GM21619 (cell line): ENCODE measurements at regions not wholly inside any gene's neighbourhood (a gene's known extent, or its start where the extent isn't known, plus 50 kb on each side); places are given as distances from the start of the nearest gene placed in this dataset.

Experiments used
- ATAC-seq: cut with Tn5 transposase; IDR thresholded peaks from one replicate; pipeline ENCODE4 v1.9.1; 2021; ENCODE audit not compliant: unreplicated experiment

DNA sequence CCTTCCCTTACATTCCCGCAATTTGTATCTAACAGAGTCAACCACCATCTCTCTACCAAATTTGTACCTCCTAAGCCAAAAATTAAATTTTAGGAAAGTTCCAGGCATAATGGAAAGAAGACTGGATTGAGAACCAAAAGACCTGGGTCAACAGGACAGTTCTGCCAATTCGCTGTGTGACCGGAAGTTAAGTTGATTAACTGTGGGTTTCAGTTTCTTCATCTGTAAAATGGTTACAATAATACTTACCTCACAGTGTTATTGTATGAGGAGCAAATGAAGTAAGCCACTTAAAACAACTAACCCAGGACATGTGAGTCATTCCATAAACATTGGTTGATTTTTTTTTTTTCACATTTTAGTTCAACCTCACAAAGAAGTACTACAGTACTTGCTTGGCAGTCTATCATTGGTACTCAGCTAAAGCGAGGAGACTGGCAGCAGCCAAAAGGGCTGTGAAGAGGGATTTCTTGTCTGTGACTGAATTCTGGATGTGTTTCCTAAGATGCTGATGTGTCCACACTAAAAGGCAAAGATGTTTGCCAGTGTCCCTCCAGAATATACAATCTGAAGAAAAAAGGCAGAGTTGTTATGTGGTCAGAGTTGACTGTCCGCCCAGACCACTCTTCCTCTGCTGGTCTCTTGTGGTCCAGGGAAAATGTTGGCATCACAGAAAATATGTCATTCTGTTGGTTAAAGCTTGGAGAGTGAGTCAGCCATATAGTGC is 198.6 kb downstream of the TLE1 start:
- ATAC-seq: no peak

DNA sequence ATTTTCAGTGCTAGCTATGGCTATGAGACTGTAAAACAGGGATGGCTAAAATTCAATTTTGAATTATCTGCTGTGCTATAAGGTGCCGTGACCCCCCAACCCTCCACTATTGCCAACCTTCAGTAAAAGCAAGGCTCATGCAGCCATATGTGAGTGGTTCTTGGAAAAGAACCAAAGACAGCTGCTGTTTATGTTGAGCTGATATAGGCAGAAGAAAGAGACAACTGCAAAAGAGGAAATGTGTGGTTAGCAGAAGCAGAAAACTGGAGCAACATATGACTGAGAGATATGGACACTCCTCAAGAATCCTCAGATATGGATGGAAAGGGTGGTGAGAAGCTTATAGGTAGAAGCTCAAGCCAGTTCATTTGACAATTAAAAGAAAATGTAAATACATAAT is 200.3 kb downstream of the TLE1 start:
- ATAC-seq: no peak

DNA sequence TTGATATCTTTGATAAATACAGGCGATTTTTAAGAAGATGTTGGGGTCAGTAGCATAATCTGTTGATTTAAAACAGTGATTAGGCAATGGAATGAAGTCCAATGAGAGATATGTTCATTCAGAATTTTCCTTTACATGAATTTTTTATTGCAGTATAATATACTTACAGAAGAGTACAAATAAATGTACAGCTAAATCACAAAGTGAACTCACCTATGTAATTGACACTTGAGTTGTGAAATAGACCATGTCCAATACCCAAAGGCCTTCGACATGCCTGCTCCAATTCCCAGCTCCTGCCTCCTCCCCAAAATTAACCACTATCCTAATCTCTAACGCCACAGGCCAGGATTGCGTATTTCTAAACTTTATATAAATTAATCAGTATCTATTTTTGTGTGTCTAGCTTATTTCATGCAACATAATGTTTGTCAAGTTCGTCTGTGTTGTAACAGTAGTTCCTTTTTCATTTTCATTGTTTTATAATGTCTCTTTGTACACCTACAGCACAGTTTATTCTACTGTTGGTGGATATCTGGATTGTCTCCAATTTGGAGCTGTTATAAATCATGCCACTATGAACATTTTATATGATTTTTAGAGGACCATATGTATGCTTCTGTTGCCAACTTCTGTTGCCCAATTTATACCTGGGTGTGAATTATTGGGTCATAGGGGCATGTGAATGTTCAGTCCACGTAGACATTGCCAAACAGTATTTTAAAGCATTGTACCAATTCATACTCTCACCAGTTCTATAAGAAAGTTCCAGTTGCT is 208.3 kb downstream of the TLE1 start:
- no peak for ATAC-seq

DNA sequence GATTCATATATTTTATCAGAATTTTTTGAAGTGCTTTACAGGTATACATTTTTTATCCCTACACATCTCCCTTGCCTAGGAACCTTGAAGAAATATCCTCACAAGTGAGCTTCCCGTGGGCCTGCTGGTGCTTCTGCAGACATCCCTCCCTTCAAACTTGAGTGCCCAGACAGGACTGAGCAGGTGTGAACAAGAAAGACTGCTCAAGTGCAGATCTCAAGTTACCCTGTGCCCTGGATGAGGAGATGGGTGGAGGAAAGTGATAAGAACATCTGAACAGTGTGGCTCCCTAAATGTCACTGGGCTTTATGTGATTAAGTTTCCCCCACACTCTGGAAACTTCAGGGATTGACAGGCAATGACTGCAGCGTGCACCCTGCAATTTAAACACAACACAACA is 209.8 kb downstream of the TLE1 start:
- no peak for ATAC-seq

DNA sequence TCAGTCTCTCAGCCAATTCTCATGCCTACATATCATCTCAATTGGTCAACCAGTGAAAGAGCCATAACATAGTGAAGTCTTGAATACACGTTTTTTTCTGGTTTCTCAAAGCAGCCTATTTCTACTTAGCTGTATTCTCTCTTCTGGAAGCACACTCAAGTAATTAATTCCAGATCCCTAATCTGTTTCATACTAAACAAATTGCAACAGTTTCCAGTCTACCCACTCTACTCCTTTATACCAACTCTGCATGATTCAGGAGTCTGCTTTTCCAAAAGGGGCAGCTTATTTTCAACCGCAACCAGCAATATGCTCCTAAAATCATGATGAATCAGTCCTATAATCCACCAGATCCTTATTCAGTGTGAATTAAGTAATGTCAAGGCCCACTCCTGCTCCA is 211.7 kb downstream of the TLE1 start:
- no peak for ATAC-seq

DNA sequence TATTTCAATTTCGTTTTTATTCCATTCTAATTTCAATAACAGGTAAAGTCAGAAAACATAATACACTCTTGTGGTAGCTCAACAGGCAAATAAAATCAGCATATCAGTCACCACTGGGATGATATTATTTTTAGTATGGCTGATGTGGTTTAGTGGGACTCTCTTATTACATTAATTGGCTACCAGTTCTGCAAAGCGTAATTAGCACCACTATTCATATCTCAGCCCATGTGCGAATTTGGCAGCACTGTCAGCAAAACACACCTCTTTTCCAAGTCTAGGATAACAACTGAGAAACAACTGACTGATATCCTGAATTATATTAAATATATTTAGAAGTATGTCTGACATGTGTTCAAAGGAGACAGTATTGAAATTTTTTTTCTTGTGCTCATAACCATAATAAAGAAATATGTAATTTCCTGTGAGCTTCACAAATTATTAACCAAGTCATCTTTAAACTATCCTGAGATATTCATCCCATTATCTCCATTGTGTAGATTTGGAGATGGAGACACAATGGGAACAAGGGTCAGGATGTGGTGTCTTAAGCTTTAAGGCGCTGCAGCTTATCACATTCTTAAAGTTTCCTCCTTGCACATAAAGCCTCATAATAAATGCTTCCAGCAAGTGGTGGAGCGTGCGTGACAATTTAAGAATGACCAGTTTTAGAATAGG is 212.4 kb downstream of the TLE1 start:
- no peak for ATAC-seq

DNA sequence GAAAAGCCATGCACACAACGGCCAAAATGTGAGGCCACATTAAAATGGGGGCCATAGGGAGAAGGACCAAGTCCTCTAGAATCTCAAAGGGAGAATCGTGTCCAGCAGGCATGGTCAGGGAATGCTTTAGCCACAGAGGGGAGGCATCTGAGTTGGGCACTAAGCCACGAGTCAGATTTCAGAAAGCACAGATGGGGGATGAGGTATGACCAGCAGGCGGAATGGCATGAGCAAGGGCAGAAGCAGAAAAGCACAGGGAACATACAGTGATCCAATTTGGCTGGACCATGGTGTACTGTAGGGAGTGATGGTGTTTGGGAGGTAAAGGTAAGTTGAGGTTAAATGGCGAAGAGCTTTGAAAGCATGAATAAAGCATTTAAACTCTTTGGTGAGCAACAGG is 214.6 kb downstream of the TLE1 start:
- no peak for ATAC-seq

DNA sequence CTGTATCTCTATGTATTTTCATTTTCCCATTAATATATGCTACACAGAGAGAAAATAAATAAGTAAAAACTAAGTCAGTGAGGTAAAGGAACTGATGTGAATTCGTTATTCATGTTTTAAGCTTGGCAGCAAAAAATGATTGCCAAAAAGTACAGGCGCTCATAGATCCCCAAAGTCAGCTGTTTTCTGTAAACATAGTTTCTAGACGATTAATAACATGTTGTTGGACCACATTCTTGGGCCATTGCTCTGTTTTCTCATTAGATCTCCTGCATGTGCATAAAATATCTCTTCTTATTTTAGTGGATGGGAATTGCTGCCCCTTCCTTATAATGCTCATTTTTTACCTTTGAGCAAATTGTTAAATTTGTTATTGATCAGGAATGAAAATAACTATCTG is 215.2 kb downstream of the TLE1 start:
- ATAC-seq: no peak

DNA sequence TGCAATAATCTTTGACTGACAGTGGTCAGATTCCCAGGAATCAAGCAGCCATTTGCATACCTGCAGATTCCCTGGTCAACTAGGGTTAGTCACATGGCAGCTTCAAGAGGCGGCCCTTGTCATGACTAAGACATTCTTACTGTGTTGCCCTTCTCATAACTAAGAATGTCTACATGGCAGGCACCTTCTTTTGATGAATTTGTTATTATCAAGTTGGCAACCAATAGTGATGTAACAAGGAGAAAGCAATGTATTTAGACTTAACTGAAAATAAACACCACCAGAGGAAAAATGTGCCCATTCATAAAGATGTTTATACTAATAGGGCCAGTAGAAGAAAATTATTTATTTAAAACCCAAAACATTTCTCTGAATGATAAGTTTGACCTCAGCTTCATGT is 215.6 kb downstream of the TLE1 start:
- no peak for ATAC-seq

DNA sequence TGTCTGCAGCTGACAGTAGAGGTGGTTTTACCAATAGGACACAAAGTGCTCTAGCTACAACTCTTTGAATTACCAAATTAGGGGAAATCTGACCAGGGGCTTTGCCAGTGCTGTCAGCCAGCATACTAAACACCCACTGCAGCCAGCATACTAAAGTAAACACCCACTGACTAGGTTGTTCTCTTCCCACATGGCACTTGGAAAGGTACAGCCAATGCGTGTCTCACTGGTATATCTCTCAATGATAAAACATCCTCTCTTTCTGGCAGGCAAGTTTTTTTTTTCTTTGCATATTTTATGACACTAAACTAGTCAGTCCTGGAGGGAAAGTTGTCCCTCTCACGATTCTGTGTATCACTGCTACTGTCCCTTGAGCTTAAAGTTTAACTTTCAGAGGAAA is 216.1 kb downstream of the TLE1 start:
- ATAC-seq: no peak

DNA sequence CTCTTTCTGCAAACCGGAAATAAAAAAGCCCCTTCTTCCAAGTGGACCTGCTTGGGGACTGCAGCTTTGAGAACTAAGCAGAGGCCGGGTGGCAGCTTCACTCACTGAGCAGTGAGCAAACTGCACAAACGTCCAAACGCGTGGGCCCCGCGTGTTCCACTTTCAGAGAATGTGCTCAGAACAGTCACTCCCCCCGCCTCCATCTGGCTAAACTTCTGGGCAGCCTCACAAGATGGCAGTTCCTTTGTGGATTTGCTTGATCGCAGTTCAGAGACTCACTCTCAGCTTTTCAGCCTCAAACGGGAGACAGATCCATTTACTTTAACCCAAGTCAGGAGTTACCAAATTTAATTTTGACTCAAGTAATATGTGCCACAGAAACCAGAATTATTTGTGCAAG is 216.6 kb downstream of the TLE1 start:
- ATAC-seq: no peak

DNA sequence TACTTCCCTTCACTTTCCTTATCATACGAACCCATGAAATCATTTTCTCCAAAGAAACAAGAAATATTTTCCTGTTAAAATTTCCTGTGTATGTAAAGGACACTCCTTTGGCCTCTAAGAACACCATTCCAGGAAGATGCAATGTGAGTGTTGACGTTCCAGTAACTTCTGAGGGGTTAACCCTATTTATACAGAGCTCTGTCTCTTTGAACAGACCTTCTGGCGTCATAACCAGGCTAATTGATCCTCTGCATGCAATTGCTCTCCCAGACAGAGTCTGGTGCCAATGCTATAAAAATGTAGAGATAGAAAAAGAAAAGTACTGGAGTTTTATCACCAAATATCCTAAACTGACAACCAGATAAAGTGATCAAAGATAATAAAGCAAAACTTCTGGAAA is 218.5 kb downstream of the TLE1 start:
- ATAC-seq: no peak

DNA sequence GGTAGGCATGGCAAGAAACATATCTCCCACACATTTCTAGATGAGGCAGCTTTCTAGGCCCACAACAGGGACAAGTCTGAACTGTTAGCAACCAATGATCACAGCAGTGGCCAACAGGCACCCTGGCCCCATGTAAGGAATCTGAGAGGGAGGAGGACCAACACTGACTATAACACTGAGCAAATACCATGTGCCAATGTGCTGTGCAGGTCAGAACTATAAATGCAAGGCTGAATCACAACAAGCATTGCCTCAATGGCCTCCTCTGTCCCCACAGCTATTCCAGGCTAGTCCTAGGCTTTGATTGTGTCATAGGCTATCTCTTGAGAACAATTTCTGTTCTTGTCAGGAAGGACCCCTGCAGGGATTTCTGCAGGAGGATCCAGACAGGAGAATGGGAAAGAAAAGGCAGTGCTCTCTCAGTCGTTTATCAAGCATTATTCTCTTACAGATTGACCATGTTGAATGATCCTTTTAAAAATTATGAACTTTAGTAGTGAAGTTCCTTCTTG is 221.2 kb downstream of the TLE1 start:
- no peak for ATAC-seq

DNA sequence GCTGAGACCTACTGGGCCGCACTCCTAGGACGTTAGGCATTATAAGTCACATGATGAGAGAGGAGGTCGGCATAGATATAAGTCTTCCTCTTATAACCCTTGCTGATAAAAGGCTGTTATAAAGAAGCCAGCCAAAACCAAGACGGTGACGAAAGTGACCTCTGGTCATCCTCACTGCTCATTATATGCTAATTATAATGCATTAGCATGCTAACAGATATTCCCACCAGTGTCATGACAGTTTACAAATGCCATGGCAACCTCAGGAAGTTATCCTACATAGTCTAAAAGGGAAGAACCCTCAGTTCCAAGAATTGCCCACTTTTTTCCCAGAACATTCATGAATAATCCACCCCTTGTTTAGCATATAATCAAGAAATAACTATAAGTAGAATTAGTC is 222.4 kb downstream of the TLE1 start:
- no peak for ATAC-seq

DNA sequence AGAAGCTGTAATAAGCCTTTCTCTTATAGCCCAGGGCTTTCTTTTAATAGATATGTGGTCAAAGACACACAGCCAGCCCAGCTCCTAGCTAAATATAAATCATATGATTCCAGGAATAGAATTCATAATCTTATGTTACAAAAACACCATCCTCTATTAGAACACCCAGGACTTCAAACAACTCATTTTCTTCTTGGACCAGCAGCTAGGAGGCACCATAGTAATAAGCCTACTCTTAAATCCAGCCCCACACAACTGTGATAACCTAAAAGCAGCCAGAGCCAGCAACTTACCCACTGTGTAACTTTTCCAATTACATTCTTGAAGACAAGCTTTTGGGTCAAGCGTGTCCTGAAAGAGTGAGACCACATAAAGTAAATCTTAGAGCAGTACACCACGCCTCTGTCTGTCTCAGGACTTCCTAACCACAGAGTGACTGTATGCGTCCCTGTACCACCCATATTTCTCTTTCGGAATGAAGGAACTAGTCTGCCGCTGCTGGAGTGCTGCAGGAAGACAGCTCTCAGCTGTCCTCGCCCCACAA is 223.8 kb downstream of the TLE1 start:
- ATAC-seq: no peak

DNA sequence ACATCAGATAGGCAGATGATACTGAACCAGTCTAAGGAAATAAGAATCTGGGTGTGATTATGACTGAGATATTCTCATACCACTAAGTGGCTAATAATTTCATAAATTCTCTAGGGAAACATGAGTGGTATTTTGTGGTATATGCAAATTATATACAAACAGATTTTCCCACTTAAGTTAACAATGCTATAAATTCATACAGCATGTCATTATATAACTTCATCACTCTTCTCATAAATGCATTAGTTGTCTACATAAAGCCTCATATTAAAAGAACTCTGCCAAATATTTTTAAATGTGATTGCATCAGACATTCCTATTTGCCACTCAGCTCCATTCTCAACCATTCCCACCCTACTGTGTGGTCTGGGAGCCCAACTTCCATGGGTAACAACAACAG is 226.5 kb downstream of the TLE1 start:
- ATAC-seq: no peak

DNA sequence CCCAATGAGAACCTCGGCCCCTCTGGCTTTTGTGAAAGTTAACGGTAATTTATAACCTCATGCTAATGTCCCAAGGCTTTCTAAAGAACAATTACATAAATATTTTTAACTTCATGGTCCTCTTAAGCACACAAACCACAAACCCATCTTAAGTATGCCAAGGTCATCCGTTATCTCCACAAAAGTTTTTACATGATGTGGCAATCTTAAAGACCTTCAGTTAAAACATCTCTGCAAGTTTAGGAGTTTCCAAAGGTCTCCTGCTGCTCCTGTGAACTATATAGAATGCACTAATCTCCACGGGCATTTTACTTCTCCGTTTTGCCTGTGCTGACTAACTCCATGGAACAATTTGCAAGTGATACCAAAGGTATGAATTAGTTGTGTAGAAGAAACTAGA is 228.2 kb downstream of the TLE1 start:
- no peak for ATAC-seq

DNA sequence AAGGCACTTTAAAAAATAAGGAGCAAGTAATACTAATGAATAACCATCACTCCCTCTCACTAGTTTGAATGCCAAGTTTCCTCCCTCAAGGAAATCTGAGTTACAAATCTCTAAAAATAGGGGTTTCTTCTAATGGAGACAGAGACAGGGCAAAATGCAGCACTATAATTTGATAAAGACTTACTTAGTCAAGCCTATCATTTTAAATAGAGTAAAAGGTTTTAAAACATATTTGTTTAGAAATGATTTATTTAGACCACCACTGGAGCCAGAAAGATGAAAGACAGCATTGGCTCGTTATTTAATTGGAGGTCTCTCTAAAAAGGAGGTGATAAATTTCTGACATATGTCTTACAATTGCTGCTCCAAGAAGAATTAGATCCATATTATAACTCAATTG is 228.7 kb downstream of the TLE1 start:
- no peak for ATAC-seq

DNA sequence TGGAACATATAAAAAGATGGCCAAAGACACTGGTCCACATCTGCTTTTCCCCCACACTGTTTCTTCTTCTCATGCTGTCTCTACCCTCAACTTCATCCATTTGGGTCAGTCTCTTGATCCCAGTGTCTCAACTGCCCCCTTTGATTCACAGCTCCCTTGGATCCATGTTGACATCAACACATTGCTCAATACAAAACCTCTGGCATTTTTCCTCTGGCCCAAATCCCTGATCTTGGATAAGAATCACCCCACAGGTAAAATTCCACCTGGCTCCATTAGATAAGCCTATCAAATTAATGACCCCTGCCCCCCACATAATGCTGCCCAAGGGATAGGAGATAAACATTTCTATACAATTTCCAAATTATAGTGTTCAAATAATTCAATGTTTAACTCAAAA is 229.8 kb downstream of the TLE1 start:
- no peak for ATAC-seq

DNA sequence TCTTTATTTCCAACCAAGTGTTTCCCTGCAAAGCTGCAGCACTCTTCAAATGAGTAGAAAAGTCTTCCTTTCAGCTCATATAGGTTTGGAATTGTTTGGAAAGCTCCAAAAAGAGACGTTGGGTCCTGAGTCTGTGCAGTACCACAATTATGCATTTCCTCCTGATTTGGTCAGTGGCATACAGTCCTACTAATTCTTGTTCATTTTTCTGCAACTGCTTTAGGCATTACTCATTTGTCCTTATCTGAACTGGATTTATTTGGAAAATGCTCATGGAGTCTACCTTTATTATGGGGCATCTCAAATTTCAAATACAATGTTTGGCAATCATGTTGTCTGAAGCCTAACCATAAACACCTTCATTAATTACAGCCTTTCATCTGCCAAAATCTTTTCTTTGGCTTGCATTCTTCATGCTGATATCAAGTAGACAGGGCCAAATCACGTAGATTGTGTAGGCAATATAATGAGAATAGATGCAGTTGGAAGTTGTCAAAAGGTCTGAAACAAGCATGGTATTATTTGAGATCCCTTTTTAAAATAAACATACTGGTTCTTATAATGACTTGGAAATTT is 232.8 kb downstream of the TLE1 start:
- no peak for ATAC-seq

DNA sequence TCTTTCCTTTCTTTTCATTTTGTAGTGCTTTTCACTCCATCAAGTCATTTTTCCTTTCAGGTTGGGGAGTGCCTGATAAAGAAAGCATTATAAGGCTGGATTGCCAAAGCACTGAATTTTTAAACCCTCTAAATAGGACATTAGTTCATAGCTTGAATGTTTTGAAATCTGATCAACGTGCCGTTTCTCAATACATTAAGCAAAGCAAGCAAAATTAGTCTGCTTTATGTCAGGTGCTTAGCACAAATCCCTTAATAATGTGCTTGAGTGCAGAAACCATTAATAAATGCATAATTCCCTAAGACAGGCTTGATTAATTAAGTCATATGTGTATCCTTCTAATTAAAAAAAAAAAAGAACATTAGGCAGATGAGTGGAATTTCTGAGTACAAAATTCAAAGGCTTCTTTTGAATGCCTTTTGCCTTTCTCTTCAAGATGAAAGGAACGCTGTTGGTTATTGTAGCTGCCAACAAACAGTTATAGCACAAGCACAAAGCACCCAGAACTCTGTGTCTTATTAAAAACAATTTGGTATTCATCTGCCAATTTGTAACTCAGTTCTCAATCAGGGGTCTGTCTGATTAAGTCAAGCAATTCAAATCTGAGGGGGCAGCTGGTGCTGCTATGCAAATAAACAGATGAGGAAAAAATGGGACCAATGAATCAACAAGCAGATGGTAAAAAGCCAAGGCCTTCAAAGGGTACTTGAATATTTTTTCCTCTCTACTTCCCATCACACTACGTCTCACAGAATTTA is 233.7 kb downstream of the TLE1 start:
- no peak for ATAC-seq
